ENCODE measurements at regions not wholly inside any gene's neighbourhood (a gene's known extent, or its start where the extent isn't known, plus 50 kb on each side); places are given as distances from the start of the nearest gene placed in this dataset.

DNA sequence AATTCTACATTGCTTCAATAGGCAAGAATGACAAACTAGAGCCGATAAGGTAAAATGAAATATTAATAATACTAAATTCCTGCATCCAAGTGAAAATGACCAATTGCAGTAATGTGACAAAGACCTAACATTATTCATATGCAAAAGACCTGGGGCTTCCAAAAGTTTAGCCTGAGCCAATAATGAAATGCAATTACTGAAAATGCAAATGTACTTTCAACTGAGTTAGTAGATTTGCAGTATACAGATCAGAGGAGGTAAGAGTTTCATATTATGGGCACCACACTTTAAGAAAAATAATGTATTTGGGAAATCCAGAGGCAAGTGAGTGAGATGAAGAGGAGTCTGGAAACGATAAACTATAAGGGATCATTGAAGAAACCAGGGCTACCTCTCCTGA lies 193.7 kb upstream of the GMDS start:
- TF ChIP-seq POLR2A (IDR thresholded peaks at IDR 0.05) (no peak), POLR2AphosphoS5 (IDR thresholded peaks at IDR 0.05) (no peak), CTCF (IDR thresholded peaks at IDR 0.05 in 8 of 11, conservative IDR thresholded peaks at IDR 0.05 in 3 of 11) (no peak)
- Histone ChIP-seq H3K27me3 (replicated peaks in 1 of 7) (no peaks in the 10 kb centered on the region), H3K9me3 (no peaks in the 10 kb centered on the region), H3K27ac (no peak overlapping the region), H3K4me3 (no peak overlapping the region), H3K4me1 (no peaks in the 10 kb centered on the region), H3K36me3 (no peaks in the 10 kb centered on the region)
- DNase-seq, result no peak
- WGBS, 5 donors, result 83 to 96% (median 92%) methylated on average over 2 of the region's 2 CpGs
- intact Hi-C loops (cut with DNase I; ENCODE audit: low total_unique reads), result no loop called here

DNA sequence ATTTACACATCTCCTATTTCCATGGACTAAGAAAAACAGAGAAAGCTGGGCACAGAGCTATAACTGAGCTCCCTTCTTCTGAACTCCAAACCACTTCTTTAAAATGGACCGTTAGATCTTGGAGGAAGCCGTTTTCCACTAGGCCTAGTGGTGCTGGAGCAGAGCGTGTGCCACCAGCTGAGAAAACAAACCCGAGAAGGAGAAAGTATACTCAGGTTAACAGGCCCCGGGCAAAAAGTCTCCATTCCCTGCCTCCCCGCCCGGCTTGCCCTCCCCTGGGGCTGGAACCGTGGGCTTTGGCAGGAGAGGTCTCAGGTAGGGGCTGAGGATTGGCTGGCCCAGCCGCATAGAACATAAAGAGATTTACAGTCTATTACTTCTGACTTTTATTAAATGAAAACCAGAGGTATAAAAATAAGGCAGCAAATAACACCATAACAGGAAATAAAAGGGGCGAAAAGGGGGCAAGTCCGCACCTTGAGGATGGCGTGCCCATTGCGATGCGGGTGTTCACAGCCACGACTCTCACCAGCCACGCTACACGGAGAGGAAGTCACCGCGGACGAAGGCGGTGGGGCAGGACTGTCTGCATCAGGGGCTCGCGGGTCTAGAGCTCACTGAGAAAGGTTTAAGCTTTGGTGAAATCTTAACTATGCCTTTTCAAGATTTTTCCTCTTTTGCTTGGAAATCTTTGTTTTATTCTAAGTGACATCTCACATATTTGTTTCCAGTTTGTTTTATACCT lies 191.2 kb upstream of the GMDS start:
- intact Hi-C loops (cut with DNase I; ENCODE audit: low total_unique reads), result no loop called here
- Histone ChIP-seq H3K4me3 (no peak overlapping the region), H3K9me3 (no peaks in the 10 kb centered on the region), H3K27ac (no peak overlapping the region), H3K27me3 (replicated peaks in 1 of 7) (no peaks in the 10 kb centered on the region), H3K4me1 (no peaks in the 10 kb centered on the region), H3K36me3 (no peaks in the 10 kb centered on the region)
- no peak for TF ChIP-seq POLR2A (IDR thresholded peaks at IDR 0.05)
- TF ChIP-seq POLR2AphosphoS5 (IDR thresholded peaks at IDR 0.05), result no peak
- no peak for TF ChIP-seq CTCF (IDR thresholded peaks at IDR 0.05 in 8 of 11, conservative IDR thresholded peaks at IDR 0.05 in 3 of 11)
- DNase-seq, result no peak
- 90 to 95% (median 92%) methylated on average over 23 of the region's 23 CpGs for WGBS, 5 donors

DNA sequence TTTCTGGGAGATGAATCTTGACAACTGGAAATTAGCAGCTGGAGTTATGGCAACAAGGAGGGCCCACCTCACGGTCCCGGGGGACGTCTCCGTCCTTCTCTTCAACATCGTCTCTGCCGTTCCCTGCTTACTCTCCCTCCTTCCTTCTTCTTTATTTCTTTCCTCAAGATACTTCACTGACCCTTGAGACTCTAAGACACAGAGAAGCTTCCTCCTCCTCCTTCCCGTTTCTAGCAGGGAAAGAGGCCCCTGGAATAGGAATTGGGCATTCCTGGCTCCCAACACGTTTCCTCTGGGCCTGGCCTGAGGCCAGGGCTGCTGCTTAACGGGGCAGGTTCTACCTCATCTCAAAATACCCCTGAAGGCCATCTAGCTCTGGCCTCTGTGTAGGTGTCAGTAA lies 189.9 kb upstream of the GMDS start:
- no peak for DNase-seq
- H3K4me3 ChIP-seq, result no peak overlapping the region
- TF ChIP-seq POLR2A (IDR thresholded peaks at IDR 0.05) (no peak), POLR2AphosphoS5 (IDR thresholded peaks at IDR 0.05) (no peak)
- WGBS, 5 donors, result 81 to 85% (median 83%) methylated on average over 9 of the region's 9 CpGs
- H3K27me3 ChIP-seq (replicated peaks in 1 of 7), result no peaks in the 10 kb centered on the region
- H3K4me1 ChIP-seq, result no peaks in the 10 kb centered on the region
- intact Hi-C loops (cut with DNase I; ENCODE audit: low total_unique reads), result no loop called here
- no peaks in the 10 kb centered on the region for H3K36me3 ChIP-seq
- H3K9me3 ChIP-seq, result no peaks in the 10 kb centered on the region
- no peak overlapping the region for H3K27ac ChIP-seq

- Histone ChIP-seq H3K9me3 (no peaks in the 10 kb centered on the region), H3K36me3 (no peaks in the 10 kb centered on the region), H3K27ac (no peak overlapping the region), H3K4me1 (no peaks in the 10 kb centered on the region), H3K4me3 (no peak overlapping the region), H3K27me3 (replicated peaks in 1 of 7) (no peaks in the 10 kb centered on the region)
- no peak for TF ChIP-seq POLR2A (IDR thresholded peaks at IDR 0.05)
- intact Hi-C loops (cut with DNase I; ENCODE audit: low total_unique reads), result no loop called here
- WGBS, 5 donors, result 85 to 91% (median 88%) methylated on average over 6 of the region's 6 CpGs
- DNase-seq, result no peak
Measured at GRCh38 chr6:2434912-2435311, 189.5 kb upstream of the GMDS start.

DNA sequence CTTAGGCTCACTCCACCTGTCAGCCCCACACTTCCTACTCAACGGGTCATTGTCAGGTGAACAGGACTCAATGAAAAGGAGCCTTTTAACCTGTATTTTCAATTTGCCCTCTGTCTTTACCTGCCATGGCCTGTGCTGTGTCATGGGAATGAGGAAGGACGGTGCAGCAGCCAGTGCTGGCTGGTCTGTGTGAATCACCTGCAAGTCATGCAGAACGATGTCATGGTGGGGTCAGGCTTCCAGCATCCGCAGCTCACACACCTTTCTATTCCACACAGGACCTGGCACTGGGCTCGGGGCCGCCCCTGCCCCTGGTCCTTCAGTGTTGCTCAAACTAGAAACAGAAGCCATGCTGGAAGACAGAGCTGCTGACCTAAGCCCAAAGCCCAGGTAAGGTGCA lies 188.7 kb upstream of the GMDS start:
- H3K9me3 ChIP-seq, result no peaks in the 10 kb centered on the region
- intact Hi-C loops (cut with DNase I; ENCODE audit: low total_unique reads), result no loop called here
- H3K4me1 ChIP-seq, result no peaks in the 10 kb centered on the region
- no peaks in the 10 kb centered on the region for H3K27me3 ChIP-seq (replicated peaks in 1 of 7)
- TF ChIP-seq CTCF (IDR thresholded peaks at IDR 0.05 in 8 of 11, conservative IDR thresholded peaks at IDR 0.05 in 3 of 11) (no peak), POLR2AphosphoS5 (IDR thresholded peaks at IDR 0.05) (no peak), POLR2A (IDR thresholded peaks at IDR 0.05) (no peak)
- DNase-seq, result no peak
- no peaks in the 10 kb centered on the region for H3K36me3 ChIP-seq
- no peak overlapping the region for H3K4me3 ChIP-seq
- WGBS, 5 donors, result 87 to 100% (median 91%) methylated on average over 4 to 6 of the region's 6 CpGs
- no peak overlapping the region for H3K27ac ChIP-seq
